OCI-LY1 (cell line): ENCODE measurements at regions not wholly inside any gene's neighbourhood (a gene's known extent, or its start where the extent isn't known, plus 50 kb on each side); places are given as distances from the start of the nearest gene placed in this dataset.

Experiments
- CTCF ChIP-seq: fragments of 200-600 bp; sonication (generic), shearing (Covaris generic); IDR thresholded peaks from 2 replicates; pipeline ENCODE4 v1.5.1; 2017; ENCODE audit warnings: mild to moderate bottlenecking, antibody characterized with exemption, low read length, moderate library complexity, mixed read lengths
- EZH2 ChIP-seq: fragments of 200-600 bp; sonication (generic), shearing (Covaris generic); IDR thresholded peaks from 2 replicates; pipeline ENCODE4 v1.8.0; 2017; ENCODE audit warnings: borderline replicate concordance, mixed run types, mild to moderate bottlenecking, antibody characterized with exemption, low read length, moderate library complexity, mixed read lengths

GRCh38 chr12:4856596-4856995 lies 53.1 kb upstream of the KCNA1 start:
- no peak for TF ChIP-seq CTCF
- no peak for TF ChIP-seq EZH2
